H1 (cell line): ENCODE measurements at regions not wholly inside any gene's neighbourhood (a gene's known extent, or its start where the extent isn't known, plus 50 kb on each side); places are given as distances from the start of the nearest gene placed in this dataset.

Experiments used
- CBX8 ChIP-seq: fragments of 300-800, 300-1000 bp; sonication (generic); IDR thresholded peaks from 2 replicates; pipeline ENCODE4 v1.7.1; 2016; ENCODE audit warnings: low read depth, low read length, borderline replicate concordance
- CHD1 ChIP-seq: IDR thresholded peaks from 2 replicates; pipeline ENCODE4 v1.6.1; 2012; ENCODE audit warnings: low read depth, low read length, improper control_type of control experiment
- CHD2 ChIP-seq: IDR thresholded peaks from 2 replicates; pipeline ENCODE4 v1.6.1; 2012; ENCODE audit warnings: low read length, improper control_type of control experiment
- GTF2F1 ChIP-seq: IDR thresholded peaks from 2 replicates; pipeline ENCODE4 v1.6.1; 2012; ENCODE audit warnings: low read depth, low read length, improper control_type of control experiment, borderline replicate concordance
- JUN ChIP-seq: IDR thresholded peaks from 2 replicates; pipeline ENCODE4 v1.6.1; 2011; ENCODE audit warnings: low read depth, mild to moderate bottlenecking, improper control_type of control experiment, low read length
- JUND ChIP-seq: IDR thresholded peaks from 2 replicates; pipeline ENCODE4 v1.6.1; 2011; ENCODE audit warnings: mild to moderate bottlenecking, improper control_type of control experiment, low read length
- KDM5A ChIP-seq: fragments of 200-600 bp; IDR thresholded peaks from 2 replicates; pipeline ENCODE4 v1.7.1; 2012; ENCODE audit warnings: mild to moderate bottlenecking, low read length, inconsistent platforms, mixed read lengths
- RNF2 ChIP-seq: fragments of 200-900, 300-1000 bp; sonication (generic); IDR thresholded peaks from 2 replicates; pipeline ENCODE4 v1.7.1; 2016; ENCODE audit warnings: borderline replicate concordance, low read depth, mild to moderate bottlenecking, antibody characterized with exemption, low read length; ENCODE audit not compliant: poor library complexity, severe bottlenecking; ENCODE audit errors: missing control alignments
- SP4 ChIP-seq: IDR thresholded peaks from 2 replicates; pipeline ENCODE4 v1.6.1; 2012; ENCODE audit warnings: low read length, inconsistent platforms
- YY1 ChIP-seq: IDR thresholded peaks from 2 replicates; pipeline ENCODE4 v1.6.1; 2011; ENCODE audit warnings: low read depth, mild to moderate bottlenecking, low read length

DNA sequence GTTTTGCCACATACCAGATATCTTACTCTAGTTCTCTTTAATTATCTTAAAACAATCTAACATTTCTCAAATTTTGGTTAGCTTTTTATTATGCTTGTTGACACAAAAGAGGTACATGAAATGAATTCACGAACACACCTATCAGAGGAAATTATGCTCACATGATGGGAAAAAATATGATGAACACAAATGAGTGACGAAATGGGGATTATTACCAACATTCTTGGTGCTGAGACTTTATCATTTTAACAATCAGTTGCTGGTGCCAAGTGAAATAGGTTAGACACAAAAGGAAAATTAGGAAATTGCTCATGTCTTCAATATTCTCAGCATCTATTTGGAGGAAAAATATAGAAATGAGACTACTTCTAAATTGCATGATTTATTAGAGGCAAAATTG is 944.7 kb upstream of the NRXN1 start (continued):
- TF ChIP-seq JUN (no peak), CHD2 (no peak), CBX8 (no peak), SP4 (no peak), GTF2F1 (no peak), JUND (no peak), RNF2 (no peak), CHD1 (no peak), YY1 (no peak), KDM5A (no peak)
